OCI-LY1 (cell line): ENCODE measurements at regions not wholly inside any gene's neighbourhood (a gene's known extent, or its start where the extent isn't known, plus 50 kb on each side); places are given as distances from the start of the nearest gene placed in this dataset.

ENCODE experiments used
- EZH2 ChIP-seq: fragments of 200-600 bp; sonication (generic), shearing (Covaris generic); IDR thresholded peaks from 2 replicates; pipeline ENCODE4 v1.8.0; 2017; ENCODE audit warnings: borderline replicate concordance, mixed run types, mild to moderate bottlenecking, antibody characterized with exemption, low read length, moderate library complexity, mixed read lengths
- TF ChIP-seq, protein P1 (sequence below): fragments of 200-600 bp; sonication (generic), shearing (Covaris generic); IDR thresholded peaks from 2 replicates; pipeline ENCODE4 v1.5.1; 2017; ENCODE audit warnings: mild to moderate bottlenecking, antibody characterized with exemption, low read length, moderate library complexity, mixed read lengths

DNA sequence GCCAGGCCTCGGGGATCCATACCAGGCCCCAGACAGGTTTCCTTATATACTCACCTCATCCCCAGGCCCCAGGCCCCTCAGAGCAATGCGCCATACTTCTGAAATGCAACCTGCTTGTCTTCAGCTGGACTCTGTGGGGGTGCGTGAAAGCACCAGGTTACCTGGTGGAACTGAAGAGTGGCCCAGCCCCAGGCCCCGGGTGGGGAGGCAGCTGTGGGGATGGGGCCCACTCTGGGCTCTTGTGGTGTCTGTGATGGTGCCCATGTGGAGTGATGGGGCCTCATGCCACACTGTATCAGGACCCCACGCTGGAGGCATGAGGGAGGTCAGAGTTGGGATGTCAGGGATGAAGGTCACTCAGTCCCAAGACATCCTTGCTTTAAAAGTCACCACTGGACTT lies 999.0 kb downstream of the BRD1 start:
- TF ChIP-seq EZH2 = no peak
- TF ChIP-seq, protein P1, sequence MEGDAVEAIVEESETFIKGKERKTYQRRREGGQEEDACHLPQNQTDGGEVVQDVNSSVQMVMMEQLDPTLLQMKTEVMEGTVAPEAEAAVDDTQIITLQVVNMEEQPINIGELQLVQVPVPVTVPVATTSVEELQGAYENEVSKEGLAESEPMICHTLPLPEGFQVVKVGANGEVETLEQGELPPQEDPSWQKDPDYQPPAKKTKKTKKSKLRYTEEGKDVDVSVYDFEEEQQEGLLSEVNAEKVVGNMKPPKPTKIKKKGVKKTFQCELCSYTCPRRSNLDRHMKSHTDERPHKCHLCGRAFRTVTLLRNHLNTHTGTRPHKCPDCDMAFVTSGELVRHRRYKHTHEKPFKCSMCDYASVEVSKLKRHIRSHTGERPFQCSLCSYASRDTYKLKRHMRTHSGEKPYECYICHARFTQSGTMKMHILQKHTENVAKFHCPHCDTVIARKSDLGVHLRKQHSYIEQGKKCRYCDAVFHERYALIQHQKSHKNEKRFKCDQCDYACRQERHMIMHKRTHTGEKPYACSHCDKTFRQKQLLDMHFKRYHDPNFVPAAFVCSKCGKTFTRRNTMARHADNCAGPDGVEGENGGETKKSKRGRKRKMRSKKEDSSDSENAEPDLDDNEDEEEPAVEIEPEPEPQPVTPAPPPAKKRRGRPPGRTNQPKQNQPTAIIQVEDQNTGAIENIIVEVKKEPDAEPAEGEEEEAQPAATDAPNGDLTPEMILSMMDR = no peak
